Tibial nerve (tissue), 3 donors: ENCODE measurements at regions not wholly inside any gene's neighbourhood (a gene's known extent, or its start where the extent isn't known, plus 50 kb on each side); places are given as distances from the start of the nearest gene placed in this dataset.

Source experiments
- CTCF ChIP-seq, 5 experiments: fragments of 200-600 bp in 3 of 5; fragments of 450-650 bp in 2 of 5; sonication (generic) in 3 of 5; IDR thresholded peaks; one replicate each; pipeline ENCODE4 v1.5.1; 2016 to 2019; ENCODE audit warnings: antibody characterized with exemption in 5 of 5, mild to moderate bottlenecking in 3 of 5, moderate library complexity in 2 of 5
- POLR2A ChIP-seq, 2 donors: fragments of 450-650 bp; IDR thresholded peaks; one replicate each; pipeline ENCODE4 v1.6.1; 2017; ENCODE audit warnings: antibody characterized with exemption in 2 of 2, mild to moderate bottlenecking in 2 of 2, moderate library complexity in 2 of 2

- TF ChIP-seq POLR2A (IDR thresholded peaks at IDR 0.05) (no peak), CTCF (IDR thresholded peaks at IDR 0.05) (no peak)
These were observed 428.3 kb upstream of the ARID1B start for GRCh38 chr6:156348849-156349248.
